HG03108 (cell line): ENCODE measurements at regions not wholly inside any gene's neighbourhood (a gene's known extent, or its start where the extent isn't known, plus 50 kb on each side); places are given as distances from the start of the nearest gene placed in this dataset.

Experiments
- ATAC-seq: cut with Tn5 transposase; IDR thresholded peaks from one replicate; pipeline ENCODE4 v1.9.1; 2021; ENCODE audit warnings: moderate library complexity; ENCODE audit not compliant: unreplicated experiment

DNA sequence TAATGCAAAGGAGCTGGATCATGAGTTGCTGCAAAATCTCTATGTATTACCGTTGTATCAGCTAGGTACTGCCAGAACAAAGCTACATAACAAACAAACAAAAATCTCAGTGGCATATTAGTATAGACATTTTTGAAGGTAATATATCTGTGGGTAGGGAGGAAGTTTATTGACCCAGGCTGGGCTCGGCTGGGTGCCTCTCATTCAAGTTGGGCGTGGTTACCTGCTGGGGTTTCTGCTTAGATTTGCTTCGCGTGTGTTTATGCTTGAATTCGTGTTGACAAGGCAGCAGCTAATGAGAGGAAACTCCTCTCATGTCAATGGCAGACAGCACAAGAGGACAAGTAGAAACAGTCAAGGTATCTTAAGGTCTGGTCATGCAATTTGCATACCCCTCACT, 520.7 kb downstream of the SOX5 start:
- ATAC-seq, result no peak

DNA sequence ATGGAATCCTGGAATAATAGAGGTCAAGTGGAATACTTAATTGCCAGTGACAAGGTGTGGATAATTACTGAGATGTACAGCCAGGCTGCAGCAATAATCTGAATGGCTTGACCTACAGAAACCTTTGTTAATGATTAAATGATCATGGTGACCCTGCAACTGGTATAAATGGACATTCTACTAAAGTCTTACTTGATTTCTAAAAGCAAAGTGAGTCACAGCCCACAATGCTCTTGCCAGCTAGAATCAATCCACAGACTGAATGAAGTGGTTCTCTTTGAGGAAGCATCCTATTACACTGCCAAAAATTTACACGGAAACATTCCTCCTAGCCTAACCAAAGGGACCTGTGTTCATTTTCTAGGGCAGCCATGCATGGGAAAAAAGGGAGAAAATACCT, 518.5 kb downstream of the SOX5 start:
- no peak for ATAC-seq

DNA sequence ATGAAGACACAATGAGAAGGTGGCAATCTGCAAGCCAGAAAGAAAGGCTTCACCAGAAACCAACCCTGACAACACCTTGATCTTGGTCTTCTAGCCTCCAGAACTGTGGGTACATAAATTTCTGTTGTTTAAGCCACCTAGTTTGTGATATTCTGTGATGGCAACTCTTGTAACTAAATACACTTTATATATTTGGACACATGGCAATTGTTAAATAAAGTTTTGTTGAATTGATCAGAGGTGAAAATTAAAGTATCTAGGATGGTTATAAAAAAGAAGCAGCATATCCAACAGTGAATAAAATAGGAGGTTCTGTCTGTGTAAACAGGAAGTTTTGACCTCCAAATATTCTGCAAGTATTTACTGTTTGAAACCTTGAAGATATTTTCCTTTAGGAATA, 516.3 kb downstream of the SOX5 start:
- ATAC-seq, result no peak

DNA sequence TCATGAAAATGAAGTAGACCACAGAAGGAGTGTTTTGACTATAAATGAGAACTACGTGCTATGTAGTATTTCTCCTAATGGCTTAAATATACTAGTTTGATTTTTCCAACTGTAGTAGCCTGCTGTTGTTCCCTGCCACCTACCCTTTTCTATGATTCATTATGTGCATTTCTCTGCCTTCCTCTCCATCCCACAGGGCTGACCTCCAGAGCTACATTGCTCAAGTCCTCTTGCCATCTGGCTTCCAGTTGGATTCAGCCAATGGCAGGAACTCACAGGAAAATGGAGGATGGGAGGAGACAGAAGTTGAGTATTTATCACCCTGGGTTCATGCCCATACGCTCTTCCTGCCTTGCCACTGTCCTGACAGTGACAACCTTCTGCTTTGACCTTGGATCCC, 515.3 kb downstream of the SOX5 start:
- ATAC-seq, result no peak

DNA sequence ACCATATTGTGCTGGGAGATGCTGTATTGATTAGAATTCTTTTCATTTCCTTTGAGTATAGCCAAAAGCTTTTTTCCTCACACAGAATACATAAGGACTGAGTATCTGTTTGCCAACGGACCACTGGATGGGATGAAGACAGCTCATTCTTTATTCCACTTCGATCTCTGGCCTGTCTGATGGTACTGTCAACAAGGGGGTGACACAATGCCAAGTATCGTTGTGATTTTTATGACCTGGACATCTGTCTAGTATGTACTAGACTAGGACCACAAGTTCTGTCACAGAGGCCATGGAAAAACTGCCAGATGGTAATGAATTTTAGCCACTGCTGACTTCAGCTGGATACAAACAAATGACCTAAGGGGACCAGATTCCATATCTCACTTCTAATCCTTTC, 502.7 kb downstream of the SOX5 start:
- no peak for ATAC-seq

DNA sequence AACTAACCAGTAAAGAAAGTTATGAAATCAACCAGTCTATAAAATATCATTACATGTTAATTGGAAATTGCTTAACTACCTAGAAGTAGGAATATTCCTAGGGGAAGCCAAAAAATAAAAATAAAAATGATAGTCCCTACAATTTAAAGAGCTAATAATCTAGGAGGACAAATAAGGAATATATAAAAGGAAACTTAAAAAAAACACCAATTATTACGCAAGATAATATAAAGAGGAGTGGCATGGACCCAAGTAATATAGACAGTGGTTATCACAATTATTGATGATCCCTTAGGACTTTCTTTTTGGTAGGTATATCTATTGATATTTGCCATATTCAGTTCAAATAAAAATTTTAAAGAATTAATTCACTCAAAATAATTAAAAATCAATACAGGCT, 498.7 kb downstream of the SOX5 start:
- no peak for ATAC-seq

DNA sequence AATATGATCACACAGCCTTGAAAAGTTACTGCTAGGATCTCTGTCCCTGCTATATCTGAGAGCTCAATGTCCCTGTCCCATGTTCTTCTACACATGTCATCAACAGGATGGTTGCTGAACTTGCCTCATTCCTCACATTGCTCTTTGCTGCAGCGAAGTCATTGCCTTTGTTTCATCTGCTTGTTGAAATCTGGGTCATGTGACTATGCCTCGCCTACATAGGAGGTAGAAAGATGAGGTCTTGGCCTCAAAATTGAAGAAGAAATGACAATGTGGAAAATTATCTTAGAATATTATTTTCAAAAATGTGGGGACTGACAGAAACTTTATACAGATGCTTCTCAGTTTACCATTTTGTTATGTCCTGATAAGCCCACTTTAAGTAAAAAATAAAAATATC, 494.2 kb downstream of the SOX5 start:
- ATAC-seq, result no peak

DNA sequence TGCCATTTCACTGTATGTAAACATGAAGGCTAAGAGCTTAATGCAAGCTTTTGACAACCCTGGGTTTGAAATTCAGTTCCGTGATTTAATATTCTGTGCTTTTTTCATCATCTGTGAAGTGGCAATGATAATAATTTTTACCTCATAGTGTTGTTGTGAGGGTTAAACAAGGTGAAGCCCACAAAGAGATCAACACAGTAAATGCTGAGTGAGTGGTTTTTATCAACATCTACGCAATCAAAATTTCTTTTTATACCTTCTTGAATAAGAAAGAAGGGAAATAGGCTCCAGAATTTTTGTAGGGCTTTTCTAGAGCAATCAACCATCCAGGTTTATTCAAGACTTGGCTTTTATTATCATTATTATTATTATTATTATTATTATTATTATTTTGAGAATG, 490.8 kb downstream of the SOX5 start:
- no peak for ATAC-seq

DNA sequence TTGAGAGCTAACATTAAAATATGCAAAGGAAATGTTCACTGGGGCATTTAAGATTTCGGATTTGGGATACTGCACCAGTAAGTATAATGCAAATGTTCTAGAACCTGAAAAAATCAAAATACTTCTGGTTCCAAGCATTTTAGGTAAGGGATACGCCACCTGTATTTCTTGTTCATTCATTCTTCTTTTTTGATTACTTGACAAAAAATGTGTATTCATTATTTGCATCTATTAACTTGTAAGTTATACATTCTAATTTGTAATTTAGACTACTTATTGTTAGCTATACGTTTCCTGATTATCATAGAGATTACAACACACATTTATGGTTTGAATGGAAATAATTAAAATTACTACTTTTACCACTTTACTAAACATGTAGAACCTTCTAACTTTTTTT, 486.9 kb downstream of the SOX5 start:
- ATAC-seq, result no peak

DNA sequence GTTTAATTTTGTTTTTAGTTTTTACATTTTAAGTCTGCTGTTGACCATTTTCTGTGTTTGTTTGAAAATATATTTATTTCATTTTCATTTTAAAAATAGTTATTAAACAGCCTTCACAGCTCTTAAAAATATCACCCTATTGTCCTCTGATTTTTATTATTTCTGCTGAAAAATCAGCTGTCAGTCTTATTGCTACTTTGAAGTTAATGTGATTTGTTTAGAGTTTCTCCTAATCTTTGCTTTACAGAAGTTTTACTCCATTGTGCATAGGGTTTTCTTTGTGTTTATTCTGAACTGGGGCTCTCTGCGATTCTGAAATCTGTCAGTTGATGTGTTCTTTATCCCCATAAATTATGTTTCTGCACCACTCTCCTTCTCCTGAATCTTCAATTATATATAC, 486.3 kb downstream of the SOX5 start:
- no peak for ATAC-seq

DNA sequence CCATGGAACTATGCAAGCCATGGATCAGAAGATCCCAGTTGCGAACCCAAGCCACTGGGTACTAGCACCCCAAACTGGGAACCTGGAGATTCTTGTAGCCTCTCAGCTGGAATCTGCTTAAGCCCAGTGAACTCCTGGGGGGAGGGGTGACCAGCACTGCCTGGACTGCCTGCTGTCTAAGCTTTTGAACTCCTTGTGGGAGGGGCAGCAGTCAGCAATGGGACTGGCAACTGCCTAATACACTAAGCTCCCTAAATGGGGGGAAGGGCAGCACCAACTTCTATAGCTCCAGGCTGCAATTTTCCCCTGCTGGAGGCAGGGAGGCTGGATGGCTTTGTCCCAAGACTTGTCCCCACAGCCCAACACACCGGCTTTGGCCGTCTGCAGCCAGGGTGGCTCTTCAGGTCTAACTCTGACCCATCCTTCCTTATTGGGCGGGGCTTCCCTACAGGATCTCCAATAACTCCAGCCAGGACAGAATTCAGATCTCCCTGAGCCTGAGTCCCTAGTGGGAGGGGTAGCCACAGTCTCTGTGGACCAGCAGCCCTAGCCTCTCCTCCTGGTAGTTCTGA, 485.1 kb downstream of the SOX5 start:
- ATAC-seq, result no peak

DNA sequence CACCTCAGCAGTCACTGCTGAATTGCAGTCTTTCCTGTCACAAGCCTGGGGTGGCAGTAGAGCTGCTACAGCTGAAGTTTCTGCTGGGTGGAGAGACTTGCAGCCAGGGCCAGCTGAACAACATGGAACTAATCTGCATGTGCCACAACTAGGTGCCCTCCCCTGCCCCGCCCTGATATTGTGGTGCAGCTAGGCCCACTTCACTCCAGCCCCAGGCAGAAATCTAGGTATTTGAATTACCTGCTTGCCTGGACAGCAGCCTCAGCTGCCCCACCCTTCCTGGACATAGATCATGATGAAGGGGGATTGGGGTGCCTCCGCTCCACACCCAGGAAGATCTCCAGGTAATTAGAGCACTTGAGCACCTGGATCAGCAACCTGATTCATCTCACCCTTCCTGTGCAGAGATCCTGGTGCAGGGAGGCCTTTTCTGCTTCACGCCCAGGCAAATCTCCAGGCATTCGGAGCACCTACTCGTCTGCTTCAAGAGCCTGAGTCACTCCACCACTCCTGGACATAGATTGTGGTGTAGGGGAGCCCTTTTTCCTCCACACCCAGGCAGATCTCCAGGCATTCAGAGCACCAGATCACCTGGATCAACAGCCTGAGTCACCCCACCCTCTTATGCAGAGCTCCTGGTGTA, 477.0 kb downstream of the SOX5 start:
- ATAC-seq, result no peak

DNA sequence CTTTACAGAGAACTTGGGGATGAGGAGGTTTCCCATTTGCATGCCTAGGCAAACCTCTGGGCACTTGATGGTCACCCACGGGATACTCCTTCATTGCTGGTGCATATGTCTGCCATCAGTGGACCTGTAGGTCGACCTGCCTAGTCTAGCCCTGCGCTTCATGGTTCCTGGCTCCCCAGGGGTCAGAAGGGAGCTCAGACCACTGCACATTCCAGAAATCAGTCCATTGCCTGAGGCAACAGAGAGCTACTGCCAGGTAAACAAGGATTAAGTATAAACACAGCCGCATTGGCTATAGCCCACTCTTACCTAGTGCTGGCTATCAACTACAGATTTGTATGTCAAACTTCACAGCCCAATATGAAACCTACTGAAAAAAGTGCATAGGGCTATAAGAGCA, 476.4 kb downstream of the SOX5 start:
- ATAC-seq, result no peak

DNA sequence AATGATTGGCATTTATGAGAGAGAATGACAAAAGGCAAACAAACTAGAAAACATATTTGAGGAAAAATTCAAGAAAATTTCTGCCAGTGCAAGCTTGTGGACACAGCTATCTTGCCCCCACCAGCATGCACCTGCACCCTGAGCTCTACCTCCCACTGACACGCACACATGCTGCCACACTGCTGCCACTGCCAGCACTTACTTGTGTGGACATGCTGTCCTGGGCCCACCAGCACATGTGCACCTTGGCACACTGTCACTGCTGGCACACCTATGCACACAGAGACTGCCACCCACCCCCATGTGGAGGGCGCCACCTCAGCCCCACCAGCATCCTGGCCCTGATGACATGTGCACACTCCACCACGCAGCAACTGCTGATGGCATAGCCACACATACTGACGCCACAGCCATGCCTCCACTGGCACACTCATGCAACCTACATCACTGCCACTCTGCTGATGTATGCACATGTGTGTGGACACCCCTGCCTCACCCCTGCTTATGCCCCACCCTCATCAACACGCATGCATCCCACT, 475.0 kb downstream of the SOX5 start:
- no peak for ATAC-seq
